HCT116 (cell line): ENCODE measurements at regions not wholly inside any gene's neighbourhood (a gene's known extent, or its start where the extent isn't known, plus 50 kb on each side); places are given as distances from the start of the nearest gene placed in this dataset.

Experiments used
- ATAC-seq: fragments of 200-7000 bp; cut with Tn5 transposase; 2 replicates; pipeline ENCODE4 v1.9.1; 2020; ENCODE audit warnings: mild to moderate bottlenecking, moderate library complexity
- BruUV-seq: library from RNA; stranded (reverse); fragments of 400-500 nt; replicated peaks from 2 replicates; lab custom pipeline; 2021; lab: Mats Ljungman, UMichigan
- CTCF ChIA-PET: fragments of 300-600 bp; sonication (Branson Sonifier 250); formaldehyde crosslinking; loops from one replicate; lab custom pipeline; 2021; ENCODE audit warnings: antibody characterized with exemption; lab: Charles Lee
- POLR2A ChIA-PET: fragments of 300-600, 350-600 bp; sonication (Branson Sonifier 250); formaldehyde crosslinking; loops from one replicate; lab custom pipeline; 2021; ENCODE audit warnings: antibody characterized with exemption; lab: Charles Lee
- RAD21 ChIA-PET, 2 experiments: fragments of 300-600 bp; sonication (Branson Sonifier 250); formaldehyde crosslinking; loops; one replicate each; lab custom pipeline; 2023; ENCODE audit warnings: low total read pairs in 2 of 2; ENCODE audit not compliant: uncharacterized antibody in 2 of 2, unreplicated experiment in 2 of 2, low non-redundant PET in 1 of 2; lab: Charles Lee
- DNase-seq: peaks from one replicate; pipeline ENCODE4 v3.0.0-alpha.2; 2010; ENCODE audit warnings: low read depth, low spot score
- H2AFZ ChIP-seq: fragments of 200-600 bp; shearing (Covaris generic), sonication (generic); 2 replicates; pipeline ENCODE4 v1.6.1; 2017; ENCODE audit warnings: low read depth, mixed run types, mixed read lengths, antibody characterized with exemption, low read length; ENCODE audit not compliant: poor library complexity, severe bottlenecking
- H3K27ac ChIP-seq: 2 replicates; pipeline ENCODE4 v1.5.1; 2012; ENCODE audit warnings: low read depth, low read length
- H3K27me3 ChIP-seq: fragments of 200-600 bp; sonication (generic); 2 replicates; pipeline ENCODE4 v1.6.1; 2016; ENCODE audit warnings: mixed run types, low read length, mixed read lengths; ENCODE audit not compliant: insufficient read depth
- H3K36me3 ChIP-seq, 2 experiments: fragments of 200-500 bp in 1 of 2; fragments of 200-600 bp in 1 of 2; sonication (Bioruptor generic) in 1 of 2; sonication (generic) in 1 of 2; 2 replicates each; pipeline versions ENCODE4 v1.5.1 to v1.6.1; 2014 to 2016; ENCODE audit warnings: low read length in 2 of 2, inconsistent platforms in 1 of 2, mixed read lengths in 1 of 2, mixed run types in 1 of 2; ENCODE audit not compliant: insufficient read depth in 2 of 2, control insufficient read depth in 1 of 2
- H3K4me1 ChIP-seq, 2 experiments: fragments of 200-600 bp in 1 of 2; sonication (generic) in 1 of 2; 2 replicates each; pipeline versions ENCODE4 v1.5.1 to v1.6.1; 2012 to 2017; ENCODE audit warnings: low read length in 2 of 2, inconsistent platforms in 1 of 2, mild to moderate bottlenecking in 1 of 2, mixed read lengths in 1 of 2, mixed run types in 1 of 2, moderate library complexity in 1 of 2; ENCODE audit not compliant: insufficient read depth in 2 of 2, control insufficient read depth in 1 of 2
- H3K4me2 ChIP-seq: fragments of 200-600 bp; sonication (generic); 2 replicates; pipeline ENCODE4 v1.6.1; 2017; ENCODE audit warnings: mixed run types, low read length, mixed read lengths
- H3K4me3 ChIP-seq, 2 experiments: fragments of 200-600 bp in 1 of 2; sonication (generic) in 1 of 2; replicated peaks in 1 of 2; 2 replicates each; pipeline ENCODE4 v1.5.1; 2011 to 2016; ENCODE audit warnings: low read length in 2 of 2, control low read depth in 1 of 2, low read depth in 1 of 2, mild to moderate bottlenecking in 1 of 2, mixed read lengths in 1 of 2, mixed run types in 1 of 2
- H3K79me2 ChIP-seq: fragments of 200-600 bp; sonication (generic); 2 replicates; pipeline ENCODE4 v1.6.1; 2017; ENCODE audit warnings: mild to moderate bottlenecking, mixed run types, low read length, moderate library complexity, mixed read lengths; ENCODE audit not compliant: insufficient read depth
- H3K9ac ChIP-seq: fragments of 200-600 bp; sonication (generic); 2 replicates; pipeline ENCODE4 v1.6.1; 2016; ENCODE audit warnings: low read length, mixed read lengths
- H3K9me2 ChIP-seq: fragments of 200-600 bp; sonication (generic), shearing (Covaris generic); 2 replicates; pipeline ENCODE4 v1.6.1; 2017; ENCODE audit warnings: mixed run types, mild to moderate bottlenecking, moderate library complexity; ENCODE audit not compliant: insufficient read depth
- H3K9me3 ChIP-seq, 2 experiments: fragments of 200-500 bp in 1 of 2; fragments of 200-600 bp in 1 of 2; sonication (Bioruptor generic) in 1 of 2; sonication (generic) in 1 of 2; 2 replicates each; pipeline ENCODE4 v1.6.1; 2014 to 2017; ENCODE audit warnings: low read length in 2 of 2, mixed read lengths in 2 of 2, inconsistent platforms in 1 of 2, low read depth in 1 of 2, mild to moderate bottlenecking in 1 of 2, mixed run types in 1 of 2, moderate library complexity in 1 of 2; ENCODE audit not compliant: control insufficient read depth in 1 of 2, insufficient read depth in 1 of 2
- H4K20me1 ChIP-seq: fragments of 200-600 bp; sonication (generic), shearing (Covaris generic); 2 replicates; pipeline ENCODE4 v1.6.1; 2017; ENCODE audit warnings: mixed run types, mild to moderate bottlenecking, moderate library complexity; ENCODE audit not compliant: insufficient read depth
- CBX3 ChIP-seq: IDR thresholded peaks from 2 replicates; pipeline ENCODE4 v1.6.1; 2012; ENCODE audit warnings: low read depth
- EGR1 ChIP-seq: IDR thresholded peaks from 2 replicates; pipeline ENCODE4 v1.6.1; 2012; ENCODE audit warnings: low read depth
- ELF1 ChIP-seq: IDR thresholded peaks from 2 replicates; pipeline ENCODE4 v1.6.1; 2012; ENCODE audit warnings: low read depth, borderline replicate concordance
- FOSL1 ChIP-seq: IDR thresholded peaks from 2 replicates; pipeline ENCODE4 v1.6.1; 2012; ENCODE audit warnings: low read depth
- JUND ChIP-seq: IDR thresholded peaks from 2 replicates; pipeline ENCODE4 v1.6.1; 2012
- POLR2A ChIP-seq: IDR thresholded peaks from 2 replicates; pipeline ENCODE4 v1.7.0; 2011; ENCODE audit warnings: borderline replicate concordance; ENCODE audit not compliant: insufficient read depth, insufficient read length; ENCODE audit errors: extremely low read depth
- POLR2AphosphoS5 ChIP-seq: IDR thresholded peaks from 2 replicates; pipeline ENCODE4 v1.6.1; 2011; ENCODE audit warnings: mild to moderate bottlenecking, low read depth, low read length, moderate library complexity
- RAD21 ChIP-seq: IDR thresholded peaks from 2 replicates; pipeline ENCODE4 v1.6.1; 2012; ENCODE audit warnings: low read depth, mild to moderate bottlenecking
- REST ChIP-seq: IDR thresholded peaks from 2 replicates; pipeline ENCODE4 v1.6.1; 2012; ENCODE audit warnings: low read depth
- SRF ChIP-seq: IDR thresholded peaks from 2 replicates; pipeline ENCODE4 v1.6.1; 2012; ENCODE audit warnings: low read depth
- TCF7L2 ChIP-seq: IDR thresholded peaks from 2 replicates; pipeline ENCODE4 v1.7.0; 2011; ENCODE audit warnings: borderline replicate concordance, inconsistent platforms; ENCODE audit not compliant: insufficient read depth, insufficient read length; ENCODE audit errors: extremely low read depth
- YY1 ChIP-seq: IDR thresholded peaks from 2 replicates; pipeline ENCODE4 v1.6.1; 2011; ENCODE audit warnings: low read length, low read depth, moderate library complexity, mild to moderate bottlenecking; ENCODE audit not compliant: insufficient replicate concordance; ENCODE audit errors: extremely low read depth
- ZBTB33 ChIP-seq: IDR thresholded peaks from 2 replicates; pipeline ENCODE4 v1.6.1; 2011; ENCODE audit warnings: mild to moderate bottlenecking, low read length, moderate library complexity; ENCODE audit not compliant: insufficient replicate concordance; ENCODE audit errors: extremely low read depth
- ZNF274 ChIP-seq: fragments of 200-500 bp; sonication (Bioruptor generic); IDR thresholded peaks from 2 replicates; pipeline ENCODE4 v1.6.1; 2014; ENCODE audit warnings: mild to moderate bottlenecking, low read depth, low read length, inconsistent platforms
- intact Hi-C: fragments of 100-400 bp; cut with micrococcal nuclease; formaldehyde crosslinking; loops from 2 replicates; pipeline ENCODE4 v1.10.0; 2022

- TF ChIP-seq REST (no peak), POLR2AphosphoS5 (no peak), SRF (no peak)
Measured at GRCh38 chr14:98203421-98203820, 1068.6 kb downstream of the BCL11B start (continued).

- CTCF ChIA-PET, result no interaction called here
- no TSS peak for BruUV-seq
Measured at GRCh38 chr14:98204139-98204538, 1067.9 kb downstream of the BCL11B start.

More at GRCh38 chr14:98204139-98204538, 1067.9 kb downstream of the BCL11B start:
- ATAC-seq (no peak), DNase-seq (no peak)
- Histone ChIP-seq H3K27me3 (no peaks in the 10 kb centered on the region), H3K9me3 (peaks cover 0 to 6% of the 10 kb centered on the region in 2 experiments; a peak in 2 of 4 replicates), H4K20me1 (no peaks in the 10 kb centered on the region), H3K4me1 (no peaks in the 10 kb centered on the region), H3K4me2 (no peak overlapping the region), H3K4me3 (no peak overlapping the region), H3K36me3 (no peaks in the 10 kb centered on the region), H3K79me2 (no peaks in the 10 kb centered on the region), H3K27ac (no peak overlapping the region), H3K9ac (no peak overlapping the region), H3K9me2 (no peaks in the 10 kb centered on the region), H2AFZ (no peak overlapping the region)
- RAD21 ChIA-PET, result no interaction called here
- POLR2A ChIA-PET, result no interaction called here
- intact Hi-C loops, result no loop called here
- no peak for TF ChIP-seq ZNF274
- no peak for TF ChIP-seq POLR2AphosphoS5
- no peak for TF ChIP-seq JUND
- no peak for TF ChIP-seq TCF7L2
- no peak for TF ChIP-seq EGR1
- TF ChIP-seq ELF1, result no peak
- TF ChIP-seq ZBTB33, result no peak
- no peak for TF ChIP-seq RAD21
- TF ChIP-seq YY1, result no peak
- TF ChIP-seq CBX3, result no peak
- no peak for TF ChIP-seq POLR2A
- no peak for TF ChIP-seq SRF
- no peak for TF ChIP-seq FOSL1
